LNCAP (cell line): ENCODE measurements at regions not wholly inside any gene's neighbourhood (a gene's known extent, or its start where the extent isn't known, plus 50 kb on each side); places are given as distances from the start of the nearest gene placed in this dataset.
A peak's percentile ranks its signal among the peaks of the same experiment; 100 is the strongest.

Source experiments
- TF ChIP-seq, protein P1 (sequence below): fragments of 450-650 bp; IDR thresholded peaks from 2 replicates; pipeline ENCODE4 v1.5.1; 2017; ENCODE audit warnings: mild to moderate bottlenecking

DNA sequence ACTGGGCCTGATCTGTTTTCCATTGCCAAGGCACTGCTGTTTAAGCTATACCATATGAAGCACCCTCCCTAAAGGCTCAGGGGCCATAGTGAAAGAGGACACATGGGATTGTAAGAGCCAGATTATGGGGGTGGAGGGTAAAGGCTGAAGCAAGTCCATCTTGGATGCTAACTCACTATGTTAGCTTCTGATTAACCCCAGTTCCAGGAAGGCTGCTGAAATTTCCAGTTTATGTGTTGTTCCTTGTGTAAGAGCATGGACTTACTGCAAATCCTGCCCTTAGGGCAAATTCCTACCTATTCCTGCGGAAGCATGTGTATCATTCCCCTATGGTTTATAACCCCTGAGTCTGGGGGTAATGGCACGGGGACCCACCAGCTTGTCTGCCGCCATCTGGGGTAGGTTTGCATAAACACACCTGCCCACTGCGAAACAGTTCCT is 91.8 kb upstream of the SERBP1 start:
- TF ChIP-seq, protein P1, sequence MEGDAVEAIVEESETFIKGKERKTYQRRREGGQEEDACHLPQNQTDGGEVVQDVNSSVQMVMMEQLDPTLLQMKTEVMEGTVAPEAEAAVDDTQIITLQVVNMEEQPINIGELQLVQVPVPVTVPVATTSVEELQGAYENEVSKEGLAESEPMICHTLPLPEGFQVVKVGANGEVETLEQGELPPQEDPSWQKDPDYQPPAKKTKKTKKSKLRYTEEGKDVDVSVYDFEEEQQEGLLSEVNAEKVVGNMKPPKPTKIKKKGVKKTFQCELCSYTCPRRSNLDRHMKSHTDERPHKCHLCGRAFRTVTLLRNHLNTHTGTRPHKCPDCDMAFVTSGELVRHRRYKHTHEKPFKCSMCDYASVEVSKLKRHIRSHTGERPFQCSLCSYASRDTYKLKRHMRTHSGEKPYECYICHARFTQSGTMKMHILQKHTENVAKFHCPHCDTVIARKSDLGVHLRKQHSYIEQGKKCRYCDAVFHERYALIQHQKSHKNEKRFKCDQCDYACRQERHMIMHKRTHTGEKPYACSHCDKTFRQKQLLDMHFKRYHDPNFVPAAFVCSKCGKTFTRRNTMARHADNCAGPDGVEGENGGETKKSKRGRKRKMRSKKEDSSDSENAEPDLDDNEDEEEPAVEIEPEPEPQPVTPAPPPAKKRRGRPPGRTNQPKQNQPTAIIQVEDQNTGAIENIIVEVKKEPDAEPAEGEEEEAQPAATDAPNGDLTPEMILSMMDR, result no peak

DNA sequence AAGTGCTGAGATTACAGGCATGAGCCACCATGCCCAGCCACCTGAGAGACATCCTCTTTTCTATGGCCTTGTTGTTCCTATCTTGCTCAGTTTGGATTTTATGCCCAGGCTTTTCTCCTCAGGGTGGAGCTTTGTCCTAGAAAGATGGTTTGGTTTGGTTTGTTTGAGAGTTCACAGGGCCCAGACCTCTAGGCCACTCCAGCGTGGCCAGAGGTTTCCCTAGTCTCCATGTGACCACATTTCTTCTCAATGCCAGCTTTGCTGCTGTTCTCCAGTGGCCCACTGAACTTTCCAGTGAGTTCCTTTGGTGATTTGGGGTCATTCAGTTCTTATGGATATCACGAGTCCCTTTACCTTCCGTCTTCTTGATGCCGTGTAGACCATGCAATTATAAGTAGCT is 92.6 kb upstream of the SERBP1 start:
- TF ChIP-seq, protein P1, result no peak

DNA sequence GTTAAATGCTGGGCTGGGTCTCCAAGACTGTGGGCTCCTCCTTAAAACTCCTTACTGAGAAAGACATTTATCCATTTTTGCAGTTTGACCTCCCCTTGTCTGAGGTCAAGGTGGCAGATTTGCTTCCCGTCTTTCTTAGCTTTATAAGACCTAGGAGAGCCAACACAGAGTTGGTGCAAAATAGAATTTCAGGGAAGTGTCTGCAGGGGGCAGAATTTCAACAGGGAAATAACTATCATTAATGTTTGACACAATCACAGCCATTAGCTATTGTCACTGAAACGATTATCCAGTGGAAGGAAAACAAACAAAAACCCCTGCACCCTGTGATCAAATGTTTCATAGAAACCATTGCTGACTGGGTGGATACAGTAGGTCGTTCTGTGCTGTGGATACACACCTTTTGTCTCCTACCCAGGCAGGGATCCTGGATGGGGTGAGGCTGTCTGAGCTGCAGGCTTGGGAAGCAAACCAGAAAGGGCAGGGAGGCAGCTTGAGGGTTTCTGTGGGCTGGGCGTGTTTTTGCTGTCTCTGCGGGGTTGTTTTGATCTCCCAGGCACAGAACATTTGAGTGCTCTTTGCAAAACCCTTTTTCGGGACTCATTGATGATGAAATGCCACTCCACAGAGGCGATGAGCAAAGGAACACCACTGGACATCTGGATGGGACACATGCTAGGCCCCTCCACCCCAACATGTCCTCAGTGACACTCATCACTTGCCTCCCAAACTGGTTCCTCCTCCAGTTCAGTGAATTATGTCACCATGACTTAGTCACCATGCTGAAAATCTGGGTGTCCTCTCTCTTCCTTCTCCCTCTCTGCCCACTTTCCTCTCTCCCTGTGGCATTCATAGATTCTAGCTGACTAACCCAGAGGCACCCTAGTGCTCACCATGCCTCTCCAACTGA is 94.2 kb upstream of the SERBP1 start:
- TF ChIP-seq, protein P1, result no peak

DNA sequence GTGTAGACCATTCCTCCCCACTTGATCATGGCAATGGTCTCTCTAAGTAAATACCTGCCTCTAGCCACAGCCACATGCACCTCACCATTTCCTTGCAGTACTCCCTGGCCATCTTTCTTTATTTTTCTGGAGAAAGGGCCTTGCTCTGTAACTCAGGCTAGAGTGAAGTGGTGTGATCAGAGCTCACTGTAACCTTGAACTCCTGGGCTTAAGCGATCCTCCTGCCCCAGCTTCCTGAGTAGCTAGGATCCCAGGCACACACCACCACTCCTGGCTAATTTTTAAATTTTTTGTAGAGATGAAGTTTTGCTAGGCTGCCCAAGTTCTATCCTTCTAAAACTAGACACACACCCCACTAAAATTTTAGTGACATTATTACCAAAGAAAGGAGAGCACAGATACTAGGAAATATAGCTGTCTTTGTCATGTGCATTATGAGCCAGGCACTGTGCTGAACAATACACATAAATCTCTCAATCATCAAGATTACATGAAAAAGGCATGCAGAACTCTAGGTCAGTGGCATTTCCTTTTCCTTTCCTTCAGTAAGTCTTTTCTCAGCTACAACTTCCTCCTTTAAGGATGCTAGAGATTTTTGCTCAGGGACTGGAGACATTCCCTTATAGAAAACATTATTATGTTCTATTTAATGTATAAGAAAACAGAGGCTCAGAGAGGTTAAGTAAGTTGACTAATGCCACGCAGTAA is 95.0 kb upstream of the SERBP1 start:
- TF ChIP-seq, protein P1, result no peak

DNA sequence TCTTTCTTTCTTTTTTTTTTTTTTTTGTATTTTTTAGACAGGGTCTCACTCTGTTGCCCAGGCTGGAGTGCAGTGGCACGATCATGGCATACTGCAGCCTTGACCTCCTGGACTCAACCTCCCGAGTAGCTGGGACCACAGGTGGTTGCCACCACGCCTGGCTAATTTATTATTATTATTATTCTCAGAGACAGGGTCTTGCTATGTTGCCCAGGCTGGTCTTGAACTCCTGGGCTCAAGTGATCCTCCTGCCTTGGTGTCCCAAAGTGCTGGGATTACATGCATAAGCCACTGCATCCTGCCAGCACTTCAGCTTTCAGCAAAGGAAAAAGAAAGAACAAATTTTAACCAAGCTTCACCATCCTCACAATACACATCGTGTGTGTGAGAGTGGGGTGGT is 97.9 kb upstream of the SERBP1 start:
- TF ChIP-seq, protein P1, result no peak

DNA sequence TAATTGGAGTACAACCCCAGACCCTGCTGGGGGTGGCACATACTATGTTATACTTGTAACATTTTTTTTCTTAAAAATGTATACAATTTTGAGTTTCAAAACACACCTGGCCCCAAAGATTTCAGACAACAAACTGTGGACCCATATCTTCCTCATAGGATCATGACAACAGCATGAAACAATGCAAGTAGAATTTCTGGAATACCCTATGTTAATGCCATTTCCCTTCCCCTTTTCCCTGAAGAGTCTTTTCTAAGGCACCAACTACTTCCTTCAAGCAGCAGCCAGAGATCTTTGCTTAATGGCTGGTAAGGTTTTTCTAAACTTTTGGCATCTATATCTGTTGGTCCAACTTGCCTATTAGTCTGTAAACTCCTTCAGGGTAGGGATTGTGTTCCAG is 99.9 kb upstream of the SERBP1 start:
- TF ChIP-seq, protein P1, result no peak

DNA sequence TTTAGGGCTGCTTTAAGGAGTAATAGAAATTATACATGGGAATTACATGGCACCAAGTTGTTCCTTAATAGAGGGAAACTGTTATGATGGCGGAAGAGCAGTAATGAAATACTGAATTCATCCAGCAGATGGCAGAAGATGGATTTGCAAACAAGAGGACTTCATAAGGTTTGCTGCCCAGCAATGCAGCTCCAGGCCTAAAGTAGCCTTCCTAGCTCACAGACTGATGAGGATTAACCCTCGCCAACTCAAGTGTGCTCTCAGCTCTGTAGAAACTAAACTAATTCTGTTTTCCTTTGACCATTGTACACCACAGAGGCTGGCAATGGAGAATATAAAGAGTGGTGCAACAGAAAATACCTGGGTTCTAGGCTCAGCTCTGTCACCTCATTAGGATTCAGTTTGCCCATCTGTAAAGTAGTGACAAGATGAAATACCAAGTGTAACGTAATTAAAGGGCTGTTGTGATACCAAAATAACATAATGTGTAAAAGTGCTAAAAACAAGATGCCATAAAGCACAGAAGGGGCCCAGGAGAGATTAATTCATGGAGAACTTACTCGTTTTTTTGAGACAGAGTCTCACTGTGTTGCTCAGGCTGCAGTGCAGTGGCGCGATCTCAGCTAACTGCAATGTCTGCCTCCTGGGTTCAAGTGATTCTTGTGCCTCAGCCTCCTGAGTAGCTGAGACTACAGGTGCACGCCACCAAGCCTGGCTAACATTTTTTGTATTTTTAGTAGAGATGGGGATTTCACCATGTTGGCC is 102.4 kb upstream of the SERBP1 start:
- TF ChIP-seq, protein P1, result peak; percentile 74
